IPS-15b (cell line): ENCODE measurements at regions not wholly inside any gene's neighbourhood (a gene's known extent, or its start where the extent isn't known, plus 50 kb on each side); places are given as distances from the start of the nearest gene placed in this dataset.
"Not testable (repeated sequence)": the region's sequence is repeated elsewhere in the genome, so short reads cannot be mapped to it uniquely, and the experiment has no call there.

Source experiments
- H3K27me3 ChIP-seq: one replicate; pipeline ENCODE4 v1.6.1; 2013; ENCODE audit warnings: low read length; ENCODE audit not compliant: control insufficient read depth, insufficient read depth
- H3K36me3 ChIP-seq: one replicate; pipeline ENCODE4 v1.6.1; 2013; ENCODE audit warnings: low read length; ENCODE audit not compliant: control insufficient read depth, insufficient read depth
- H3K4me1 ChIP-seq: one replicate; pipeline ENCODE4 v1.6.1; 2013; ENCODE audit warnings: mild to moderate bottlenecking, low read length; ENCODE audit not compliant: control insufficient read depth, insufficient read depth
- H3K4me3 ChIP-seq: one replicate; pipeline ENCODE4 v1.5.1; 2013; ENCODE audit warnings: low read depth, low read length
- H3K9ac ChIP-seq: one replicate; pipeline ENCODE4 v1.6.1; 2013; ENCODE audit warnings: low read depth, mild to moderate bottlenecking, low read length
- H3K9me3 ChIP-seq: one replicate; pipeline ENCODE4 v1.6.1; 2013; ENCODE audit warnings: mild to moderate bottlenecking, low read length; ENCODE audit not compliant: control insufficient read depth, insufficient read depth

DNA sequence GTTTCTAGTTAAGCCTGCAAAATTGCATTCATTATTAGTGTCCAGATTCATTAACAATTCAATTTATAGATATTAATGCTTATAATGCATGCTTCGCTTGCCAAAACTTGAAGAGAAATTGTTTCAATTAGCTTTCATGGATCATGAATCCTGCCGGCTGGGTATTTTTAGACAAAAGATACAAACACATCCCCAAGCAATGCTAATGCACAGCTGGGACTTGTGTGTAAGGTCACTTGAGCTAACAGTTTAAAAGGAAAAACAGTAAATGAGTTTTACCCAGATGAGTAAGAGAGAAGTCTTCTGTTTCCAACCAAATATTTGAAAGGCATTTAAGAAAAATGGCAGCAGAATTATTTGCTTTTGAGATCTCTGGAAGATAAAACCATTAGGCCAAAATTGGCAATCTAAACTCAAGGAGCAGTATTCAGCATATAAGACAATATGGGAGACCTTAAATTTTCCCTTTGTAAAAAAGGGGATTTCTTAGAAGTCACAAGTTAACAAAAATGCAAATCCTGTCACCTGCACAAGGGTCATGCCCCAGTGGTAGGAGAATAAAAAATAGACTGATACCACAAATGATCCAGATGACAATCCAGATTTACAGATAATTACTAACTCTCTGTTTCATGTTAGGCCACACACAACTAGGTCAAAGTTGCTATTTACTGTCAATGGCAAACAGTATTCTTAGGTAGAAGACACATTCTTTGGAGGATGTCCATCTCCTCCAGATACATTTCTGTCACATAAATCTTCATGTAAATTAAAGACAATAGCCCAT lies 418.4 kb upstream of the PMFBP1 start:
- Histone ChIP-seq H3K9me3 (no peaks in the 10 kb centered on the region), H3K9ac (no peak overlapping the region), H3K36me3 (no peaks in the 10 kb centered on the region), H3K27me3 (no peaks in the 10 kb centered on the region), H3K4me3 (no peak overlapping the region), H3K4me1 (no peaks in the 10 kb centered on the region)

DNA sequence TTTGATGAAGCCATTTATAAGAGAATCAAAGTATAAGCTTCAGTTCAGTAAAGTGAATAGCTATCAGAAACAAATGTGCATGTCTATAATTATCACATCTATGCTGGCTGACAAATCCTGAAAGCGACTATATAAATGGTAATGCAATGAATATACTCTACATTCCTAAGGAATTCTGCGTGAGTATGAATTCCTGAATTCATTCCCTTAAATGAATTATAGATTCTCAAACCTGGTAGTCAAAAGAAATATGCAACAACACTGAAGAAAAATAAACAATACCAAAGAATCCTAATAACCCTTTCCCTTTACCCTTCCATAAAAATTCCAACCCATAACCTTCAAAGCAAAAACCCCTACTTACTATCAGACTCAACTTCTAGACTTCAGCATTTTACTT lies 416.6 kb upstream of the PMFBP1 start:
- Histone ChIP-seq H3K9me3 (no peaks in the 10 kb centered on the region), H3K9ac (no peak overlapping the region), H3K4me3 (no peak overlapping the region), H3K27me3 (no peaks in the 10 kb centered on the region), H3K4me1 (no peaks in the 10 kb centered on the region), H3K36me3 (no peaks in the 10 kb centered on the region)

DNA sequence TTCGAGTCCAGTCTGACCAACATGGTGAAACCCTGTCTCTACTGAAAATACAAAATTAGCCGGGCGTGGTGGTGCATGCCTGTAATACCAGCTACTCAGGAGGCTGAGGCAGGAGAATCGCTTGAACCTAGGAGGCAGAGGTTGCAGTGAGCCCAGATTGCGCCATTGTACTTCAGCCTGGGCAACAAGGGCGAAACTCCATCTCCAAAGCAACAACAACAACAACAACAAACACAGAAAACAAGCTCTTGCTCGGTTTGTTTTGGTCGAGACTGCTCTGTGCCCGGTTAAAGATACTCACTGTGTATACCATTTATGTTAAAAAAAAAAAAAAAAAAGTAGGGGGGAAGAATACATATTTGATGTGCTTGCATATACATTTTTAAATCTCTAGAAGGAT lies 406.1 kb upstream of the PMFBP1 start:
- not testable (repeated sequence) for H3K9me3 ChIP-seq, H3K9ac ChIP-seq, H3K4me1 ChIP-seq, H3K4me3 ChIP-seq, H3K36me3 ChIP-seq, H3K27me3 ChIP-seq

DNA sequence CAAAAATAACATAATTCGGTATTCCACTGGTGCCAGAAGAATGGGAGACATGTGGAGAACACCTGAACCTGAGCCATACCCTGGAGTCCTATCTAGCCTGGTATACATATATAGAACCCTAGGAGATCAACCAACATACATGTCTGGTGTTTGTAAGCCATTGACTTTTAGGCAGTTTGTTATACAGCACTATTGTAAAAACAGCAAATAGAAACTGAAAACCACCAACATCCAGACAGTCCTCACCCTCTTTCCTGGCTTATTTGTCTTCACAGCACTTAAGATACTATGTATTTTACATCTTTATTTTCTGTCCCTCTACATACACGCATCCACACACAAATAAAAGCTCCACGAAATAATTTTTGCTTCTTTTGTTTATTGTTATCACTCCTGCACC lies 404.2 kb upstream of the PMFBP1 start:
- H3K9me3 ChIP-seq: no peaks in the 10 kb centered on the region
- no peak overlapping the region for H3K9ac ChIP-seq
- H3K36me3 ChIP-seq: no peaks in the 10 kb centered on the region
- no peak overlapping the region for H3K4me3 ChIP-seq
- H3K4me1 ChIP-seq: no peaks in the 10 kb centered on the region
- H3K27me3 ChIP-seq: no peaks in the 10 kb centered on the region

DNA sequence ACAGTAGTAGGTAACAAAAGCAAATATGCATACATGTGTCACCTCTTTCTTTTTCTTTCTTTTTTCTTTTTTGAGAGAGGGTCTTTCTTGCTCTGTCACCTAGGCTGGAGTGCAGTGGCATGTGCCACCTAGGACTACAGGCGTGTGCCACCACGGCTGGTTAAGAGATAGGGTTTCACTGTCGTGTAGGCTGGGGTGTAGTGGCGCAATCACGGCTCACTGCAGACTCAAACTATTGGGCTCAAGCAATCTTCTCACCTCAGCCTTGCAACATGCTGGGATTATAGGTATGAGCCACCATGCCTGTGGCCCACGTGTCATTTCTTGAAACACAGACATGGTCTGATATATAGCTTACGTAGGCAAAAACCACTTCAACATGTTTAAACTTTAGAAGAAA lies 397.7 kb upstream of the PMFBP1 start:
- no peaks in the 10 kb centered on the region for H3K36me3 ChIP-seq
- peaks cover 9% of the 10 kb centered on the region for H3K4me1 ChIP-seq
- H3K4me3 ChIP-seq: no peak overlapping the region
- no peak overlapping the region for H3K9ac ChIP-seq
- H3K27me3 ChIP-seq: no peaks in the 10 kb centered on the region
- no peaks in the 10 kb centered on the region for H3K9me3 ChIP-seq

DNA sequence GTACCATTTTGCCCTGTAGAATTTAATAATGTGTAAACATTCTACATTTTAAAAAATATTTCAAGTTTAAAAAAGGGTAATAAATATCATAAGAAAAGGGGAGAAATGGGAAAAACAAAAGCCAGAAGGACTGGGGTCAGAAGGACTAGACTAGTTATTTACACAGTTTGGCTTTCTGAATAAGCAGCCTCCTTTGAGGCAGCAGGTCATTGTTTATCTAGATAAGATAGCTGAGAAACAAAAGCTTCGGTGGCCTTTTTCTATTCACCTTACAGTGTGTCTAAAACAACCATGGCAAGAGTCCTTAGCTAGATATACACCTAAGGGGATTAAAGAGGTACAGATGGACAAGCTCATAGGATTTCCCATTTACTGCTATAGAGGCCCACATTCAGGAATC lies 396.5 kb upstream of the PMFBP1 start:
- Histone ChIP-seq H3K9ac (no peak overlapping the region), H3K4me1 (peaks cover 9% of the 10 kb centered on the region), H3K36me3 (no peaks in the 10 kb centered on the region), H3K27me3 (no peaks in the 10 kb centered on the region), H3K9me3 (no peaks in the 10 kb centered on the region), H3K4me3 (no peak overlapping the region)

DNA sequence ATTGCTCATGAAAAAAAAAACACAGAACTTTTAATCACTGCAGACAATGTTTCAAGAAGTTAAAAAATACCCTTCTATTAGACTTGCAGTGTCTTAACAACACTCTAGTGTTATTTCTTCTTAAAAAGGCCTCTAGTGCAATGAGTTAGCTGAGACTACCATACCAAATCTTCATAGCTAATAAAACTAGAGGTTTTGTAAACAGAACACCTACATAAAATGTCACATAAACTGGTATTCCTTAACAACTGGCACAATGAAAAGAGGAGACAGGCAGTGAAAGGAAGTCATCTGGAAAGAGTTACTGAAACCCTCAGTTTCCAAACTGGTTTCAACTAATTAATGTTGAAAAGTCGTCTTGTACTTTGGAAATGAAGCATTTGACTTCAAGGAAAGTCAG lies 394.2 kb upstream of the PMFBP1 start:
- Histone ChIP-seq H3K36me3 (no peaks in the 10 kb centered on the region), H3K9me3 (no peaks in the 10 kb centered on the region), H3K27me3 (no peaks in the 10 kb centered on the region), H3K4me1 (peaks cover 9% of the 10 kb centered on the region), H3K4me3 (no peak overlapping the region), H3K9ac (no peak overlapping the region)

DNA sequence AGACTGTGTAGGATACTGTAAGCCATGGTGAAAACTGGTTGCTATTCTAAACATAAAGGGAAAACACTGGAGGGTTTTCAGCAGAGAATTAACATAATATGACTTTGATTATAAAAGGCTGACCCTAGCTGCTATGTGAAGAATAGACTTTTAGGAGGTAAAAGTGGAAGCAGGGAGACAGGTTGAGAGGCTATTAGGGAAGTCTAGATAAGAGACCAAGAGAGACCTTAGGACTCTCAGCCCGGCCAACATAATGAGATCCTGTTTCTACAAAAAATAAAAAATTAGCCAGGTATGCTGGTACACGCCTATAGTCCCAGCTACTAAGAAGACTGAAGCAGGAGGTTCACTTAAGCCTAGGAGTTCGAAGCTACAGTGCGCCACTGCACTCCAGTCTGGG lies 393.2 kb upstream of the PMFBP1 start:
- H3K4me1 ChIP-seq: peaks cover 9% of the 10 kb centered on the region
- H3K27me3 ChIP-seq: no peaks in the 10 kb centered on the region
- H3K36me3 ChIP-seq: no peaks in the 10 kb centered on the region
- no peaks in the 10 kb centered on the region for H3K9me3 ChIP-seq
- no peak overlapping the region for H3K9ac ChIP-seq
- H3K4me3 ChIP-seq: no peak overlapping the region

DNA sequence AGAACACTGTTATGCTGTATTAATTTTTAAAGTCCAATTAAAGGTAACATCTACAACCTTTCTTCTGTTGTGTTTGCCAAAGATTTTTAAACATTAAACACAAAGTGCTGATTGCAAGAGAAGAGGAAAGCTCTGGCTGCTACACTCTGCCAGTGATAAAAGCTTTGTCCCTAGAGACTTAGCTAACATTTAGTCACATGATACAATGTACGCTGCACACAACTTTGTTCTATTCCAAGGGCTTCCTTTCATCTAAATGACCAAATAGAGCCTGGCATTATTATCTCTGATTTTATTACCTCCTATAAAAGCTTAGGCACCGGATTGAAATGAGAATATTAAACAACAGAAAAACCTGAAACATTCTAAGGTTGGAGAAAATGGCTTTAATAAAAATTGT lies 388.7 kb upstream of the PMFBP1 start:
- no peaks in the 10 kb centered on the region for H3K9me3 ChIP-seq
- H3K27me3 ChIP-seq: no peaks in the 10 kb centered on the region
- no peak overlapping the region for H3K4me3 ChIP-seq
- H3K4me1 ChIP-seq: no peaks in the 10 kb centered on the region
- H3K36me3 ChIP-seq: no peaks in the 10 kb centered on the region
- H3K9ac ChIP-seq: no peak overlapping the region

DNA sequence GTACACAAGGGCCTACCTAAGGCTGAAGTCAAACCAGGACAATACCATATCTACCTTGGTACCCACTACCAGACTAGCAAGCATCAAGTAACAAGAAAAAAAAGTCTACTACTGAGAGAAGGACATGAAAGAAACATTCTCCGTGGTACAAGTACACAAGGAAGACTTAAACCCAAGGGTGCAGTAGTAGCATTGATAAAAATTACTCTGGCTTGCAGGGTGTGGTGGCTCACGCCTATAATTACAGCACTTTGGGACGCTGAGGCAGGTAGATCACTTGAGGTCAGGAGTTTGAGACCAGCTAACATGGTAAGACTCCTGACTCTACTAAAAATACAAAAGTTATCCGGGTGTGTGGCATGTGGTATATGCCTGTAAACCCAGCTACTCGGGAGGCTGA lies 386.5 kb upstream of the PMFBP1 start:
- H3K9me3 ChIP-seq: no peaks in the 10 kb centered on the region
- no peak overlapping the region for H3K4me3 ChIP-seq
- H3K9ac ChIP-seq: no peak overlapping the region
- H3K27me3 ChIP-seq: no peaks in the 10 kb centered on the region
- no peaks in the 10 kb centered on the region for H3K36me3 ChIP-seq
- H3K4me1 ChIP-seq: no peaks in the 10 kb centered on the region

DNA sequence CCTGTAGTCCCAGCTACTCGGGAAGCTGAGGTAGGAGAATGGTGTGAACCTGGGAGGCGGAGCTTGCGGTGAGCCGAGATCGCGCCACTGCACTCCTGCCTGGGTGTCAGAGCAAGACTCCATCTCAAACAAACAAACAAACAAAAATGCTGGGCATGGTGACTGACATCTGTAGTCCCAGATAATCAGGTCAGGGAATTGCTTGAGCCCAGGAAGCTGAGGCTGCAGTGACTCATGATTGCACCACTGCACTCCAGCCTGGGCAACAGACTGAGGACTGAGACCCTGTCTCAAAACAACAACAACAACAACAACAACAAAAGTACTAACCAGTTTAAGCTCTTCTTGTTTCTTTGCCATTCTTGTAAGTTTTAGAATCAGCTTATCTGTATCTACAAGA lies 383.0 kb upstream of the PMFBP1 start:
- Histone ChIP-seq H3K4me1 (no peaks in the 10 kb centered on the region), H3K36me3 (no peaks in the 10 kb centered on the region), H3K9ac (no peak overlapping the region), H3K9me3 (no peaks in the 10 kb centered on the region), H3K27me3 (no peaks in the 10 kb centered on the region), H3K4me3 (no peak overlapping the region)

DNA sequence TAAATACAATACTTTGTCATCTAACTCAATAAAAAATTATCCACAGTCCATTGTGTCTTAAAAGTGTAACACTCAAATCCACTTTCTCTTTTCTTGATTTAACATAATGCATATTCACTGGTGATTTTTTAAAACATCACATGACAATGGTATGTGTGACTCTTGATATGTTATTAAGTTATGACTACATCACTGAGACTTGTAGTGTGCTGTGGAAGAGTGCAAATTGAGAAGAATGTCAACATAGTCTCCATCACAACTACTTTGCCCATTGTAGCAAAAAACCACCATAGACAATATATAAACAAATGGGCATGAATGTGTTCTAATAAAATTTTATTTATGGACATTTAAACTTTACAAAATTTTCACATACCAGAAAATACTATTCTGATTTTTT lies 380.7 kb upstream of the PMFBP1 start:
- no peak overlapping the region for H3K9ac ChIP-seq
- no peaks in the 10 kb centered on the region for H3K9me3 ChIP-seq
- no peak overlapping the region for H3K4me3 ChIP-seq
- H3K4me1 ChIP-seq: no peaks in the 10 kb centered on the region
- H3K27me3 ChIP-seq: no peaks in the 10 kb centered on the region
- no peaks in the 10 kb centered on the region for H3K36me3 ChIP-seq
